HG03139 (cell line): ENCODE measurements at regions not wholly inside any gene's neighbourhood (a gene's known extent, or its start where the extent isn't known, plus 50 kb on each side); places are given as distances from the start of the nearest gene placed in this dataset.
"Not testable (repeated sequence)": the region's sequence is repeated elsewhere in the genome, so short reads cannot be mapped to it uniquely, and the experiment has no call there.

Experiments
- ATAC-seq: cut with Tn5 transposase; IDR thresholded peaks from one replicate; pipeline ENCODE4 v1.9.1; 2021; ENCODE audit not compliant: unreplicated experiment

DNA sequence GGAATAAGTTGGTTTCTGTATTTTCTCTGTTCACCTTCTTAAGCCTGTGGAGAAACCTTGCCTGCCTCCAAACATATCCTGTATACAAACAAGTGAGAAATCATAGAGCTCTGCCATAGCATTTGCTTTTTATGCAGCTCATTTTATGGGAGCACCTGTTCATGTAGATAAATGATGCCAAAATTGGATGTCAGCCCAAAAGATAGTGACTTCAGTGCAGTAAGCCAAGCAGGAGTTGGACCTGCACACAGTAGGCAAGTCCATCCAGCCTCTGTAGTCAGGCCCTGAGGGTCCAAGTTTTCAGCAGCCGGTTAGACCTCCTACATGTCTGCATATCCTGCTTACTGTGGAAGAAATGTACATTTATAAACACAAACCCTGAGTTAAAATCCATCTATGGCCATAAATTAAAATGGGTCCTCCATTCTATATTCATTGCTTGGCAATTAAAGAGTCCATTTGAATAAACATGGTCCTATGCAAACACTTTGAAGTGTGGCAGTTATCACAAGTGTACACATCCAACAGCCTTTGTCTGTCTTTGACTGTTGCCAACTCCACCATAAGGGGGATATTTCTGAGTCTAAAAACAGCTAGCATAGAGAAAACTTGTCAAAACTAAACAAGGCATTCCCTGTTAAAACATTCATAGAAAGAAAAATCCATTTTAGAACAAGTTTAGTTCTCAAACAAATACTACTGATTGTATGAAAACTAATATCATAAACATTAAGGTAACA lies 847.8 kb downstream of the RPS29 start:
- ATAC-seq = no peak

DNA sequence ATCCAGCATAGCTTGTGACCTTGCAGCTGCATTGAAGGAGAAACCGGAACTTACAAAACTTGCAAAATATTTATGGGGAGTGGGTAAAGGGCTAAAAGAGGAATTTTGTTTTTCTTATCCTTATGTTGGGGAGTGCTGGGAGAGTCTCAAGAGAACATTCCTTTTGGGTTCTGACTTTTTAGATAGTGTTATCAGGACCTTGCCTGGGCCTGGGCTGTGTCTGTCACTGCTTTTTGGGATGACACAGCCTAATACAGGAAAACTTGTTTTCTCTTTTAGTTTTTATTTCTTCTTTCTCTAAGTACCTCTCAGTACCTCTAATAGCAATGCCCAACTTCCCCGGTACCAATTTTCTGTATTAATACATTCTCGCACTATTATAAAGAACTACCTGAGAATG lies 850.6 kb downstream of the RPS29 start:
- ATAC-seq = no peak

DNA sequence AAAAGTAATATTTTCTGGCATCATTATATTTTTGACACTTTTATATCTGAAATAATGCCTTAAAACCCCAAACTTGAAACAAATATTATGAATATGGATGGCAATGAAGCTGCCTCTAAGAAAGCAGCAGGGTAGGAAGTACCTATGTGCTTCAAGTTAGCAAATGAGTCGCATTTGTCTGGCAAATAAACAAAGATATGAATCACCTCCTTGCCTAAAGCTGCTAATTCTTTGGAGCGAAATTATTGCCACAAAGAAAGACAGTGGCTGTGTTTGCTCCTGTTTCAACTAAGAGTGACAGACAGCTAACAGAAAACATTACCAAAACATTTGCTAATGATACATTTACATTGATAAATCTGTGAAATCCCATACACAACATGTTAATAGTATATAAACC lies 854.9 kb downstream of the RPS29 start:
- ATAC-seq = no peak

DNA sequence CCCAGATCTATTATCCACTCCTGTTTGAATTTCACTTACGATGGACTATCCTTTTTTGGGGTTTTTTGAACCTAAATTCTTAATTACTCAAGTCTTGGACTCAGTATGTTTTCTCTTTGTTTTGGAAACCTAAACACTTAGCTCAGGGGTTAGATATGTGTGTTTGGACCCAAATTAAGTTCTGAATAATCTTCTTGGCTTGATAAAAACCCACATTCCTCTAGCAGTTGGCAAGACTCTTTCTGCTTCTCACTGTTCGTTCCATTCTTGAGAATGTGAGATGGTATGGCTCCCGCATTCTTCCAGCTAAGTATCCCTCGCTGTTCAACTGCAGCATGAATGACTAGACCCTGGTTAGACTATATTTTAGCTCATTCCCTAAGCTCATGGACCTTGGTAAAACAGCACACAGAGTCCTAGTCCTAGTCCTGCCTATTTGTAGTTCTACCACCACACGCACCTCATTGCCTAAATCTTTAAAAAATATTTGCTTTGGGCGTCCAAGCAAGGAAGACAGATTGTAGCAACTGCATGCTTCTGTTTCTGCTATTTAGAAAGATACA lies 860.0 kb downstream of the RPS29 start:
- ATAC-seq = no peak

DNA sequence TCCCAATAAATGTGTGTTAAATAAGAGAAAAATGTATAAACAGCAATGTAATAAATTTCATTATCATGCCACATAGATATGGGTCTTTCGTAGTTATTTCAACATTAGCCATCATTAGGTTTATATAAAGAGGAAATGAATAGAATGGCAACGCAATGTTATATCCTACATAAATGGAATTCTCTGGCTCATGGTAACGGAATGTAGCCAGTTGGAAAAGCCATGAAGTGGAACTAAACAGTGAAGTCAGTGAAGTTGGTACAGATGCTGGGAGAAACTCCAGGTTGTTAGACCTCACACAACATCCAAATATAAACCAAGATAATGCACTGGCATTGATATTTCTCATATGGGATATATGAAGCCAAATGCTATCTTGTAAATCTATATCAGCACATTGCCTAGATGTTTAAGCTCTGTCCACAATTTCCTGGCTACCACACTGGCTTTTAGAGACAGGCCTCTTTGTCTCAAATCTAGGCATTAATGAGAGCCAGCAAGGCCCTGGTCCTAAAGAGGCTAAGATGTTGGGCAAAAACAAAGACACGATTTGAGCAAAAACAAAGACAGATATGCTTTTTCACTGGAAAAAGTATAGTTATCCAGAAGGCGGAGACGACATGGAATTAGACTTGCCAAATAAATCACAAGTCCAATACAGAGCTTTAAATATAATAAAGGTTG lies 861.0 kb downstream of the RPS29 start:
- ATAC-seq = no peak

DNA sequence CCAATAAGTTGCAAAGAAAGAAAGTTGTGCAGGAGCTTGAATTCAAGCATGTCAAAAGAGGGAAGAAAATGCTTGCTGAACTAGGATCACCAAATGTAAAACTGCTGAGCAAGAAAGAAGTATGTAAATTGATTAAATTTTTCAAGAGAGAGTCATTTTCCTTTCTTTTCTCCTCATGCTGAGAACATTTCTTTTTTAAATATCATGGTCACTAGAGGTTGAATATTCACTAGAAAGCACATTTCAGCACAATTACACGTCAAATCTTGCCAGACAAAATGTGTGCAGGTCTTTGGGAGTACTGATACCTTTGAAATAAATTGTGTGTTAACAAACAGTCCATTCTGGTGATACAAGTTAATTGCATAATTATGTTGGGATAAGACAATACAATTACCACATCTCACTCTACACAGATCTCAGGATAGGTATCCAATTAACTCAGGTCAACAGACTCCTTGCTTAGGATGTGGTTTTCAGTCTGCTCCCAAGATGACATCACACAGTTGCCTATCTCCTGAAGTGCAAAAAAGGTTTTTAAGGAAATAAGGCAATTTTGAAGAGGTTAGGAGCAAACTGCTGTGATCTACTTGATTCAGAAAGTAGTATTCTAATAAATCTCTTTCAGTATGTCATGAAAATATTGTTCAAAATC lies 862.2 kb downstream of the RPS29 start:
- ATAC-seq = no peak

DNA sequence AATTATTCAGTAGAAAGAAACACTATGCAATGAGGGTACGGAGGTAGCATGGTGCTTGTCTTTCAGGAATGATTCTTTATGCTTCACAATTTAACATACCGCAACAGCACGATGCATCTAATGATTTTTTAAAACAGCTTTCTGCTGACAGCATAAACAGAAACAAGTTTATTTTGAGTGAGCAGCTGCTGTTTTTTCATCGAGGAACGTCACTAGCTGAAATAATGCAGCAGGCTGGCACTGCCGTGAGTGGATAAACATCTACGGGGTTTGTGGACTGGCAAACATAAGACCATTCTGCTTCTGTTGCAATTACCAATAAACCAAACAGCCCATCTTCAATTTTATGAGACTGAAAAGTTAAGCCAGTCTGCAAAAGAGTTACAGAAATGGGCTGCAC lies 871.8 kb downstream of the RPS29 start:
- ATAC-seq = no peak

DNA sequence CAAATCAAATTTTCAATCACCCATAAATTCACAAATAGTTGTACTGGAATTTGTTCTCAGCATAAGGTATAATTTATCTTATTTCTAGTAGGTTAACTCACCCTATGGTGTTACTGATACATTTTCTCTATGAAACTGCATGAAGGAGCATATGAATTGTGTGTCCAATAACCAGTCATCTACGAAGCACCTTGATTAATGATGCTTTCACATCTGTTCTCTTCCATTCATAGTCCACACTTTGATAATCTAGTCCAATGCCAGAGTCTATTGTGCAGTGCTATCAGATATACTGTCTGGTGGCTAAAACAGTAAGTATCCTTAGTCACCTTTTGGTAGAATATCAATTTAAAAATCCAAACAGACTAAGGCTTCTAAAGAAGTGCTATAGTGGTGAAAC lies 876.0 kb downstream of the RPS29 start:
- ATAC-seq = no peak

DNA sequence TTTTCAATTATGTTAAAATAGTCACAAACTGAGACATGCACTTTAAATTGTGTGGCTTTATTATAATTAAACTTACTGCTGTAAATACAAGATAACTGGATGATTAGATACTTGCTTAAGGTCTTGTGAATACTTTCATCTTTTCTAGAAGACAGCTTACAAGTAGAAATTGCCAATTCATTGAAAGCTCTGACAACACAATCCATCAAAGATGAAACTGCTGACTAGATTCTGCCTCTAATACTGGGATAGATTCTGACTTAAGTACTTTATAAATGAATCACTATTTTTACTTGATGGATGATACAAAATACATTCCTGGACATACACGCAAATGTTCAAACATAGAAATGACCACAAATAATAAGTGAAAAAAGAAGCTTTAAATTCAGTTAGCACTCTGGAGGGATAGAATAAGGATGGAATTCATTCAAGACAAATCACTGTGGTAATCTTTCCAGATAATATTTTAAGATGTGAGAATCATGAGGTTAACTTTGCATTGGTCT lies 876.8 kb downstream of the RPS29 start:
- ATAC-seq = no peak

DNA sequence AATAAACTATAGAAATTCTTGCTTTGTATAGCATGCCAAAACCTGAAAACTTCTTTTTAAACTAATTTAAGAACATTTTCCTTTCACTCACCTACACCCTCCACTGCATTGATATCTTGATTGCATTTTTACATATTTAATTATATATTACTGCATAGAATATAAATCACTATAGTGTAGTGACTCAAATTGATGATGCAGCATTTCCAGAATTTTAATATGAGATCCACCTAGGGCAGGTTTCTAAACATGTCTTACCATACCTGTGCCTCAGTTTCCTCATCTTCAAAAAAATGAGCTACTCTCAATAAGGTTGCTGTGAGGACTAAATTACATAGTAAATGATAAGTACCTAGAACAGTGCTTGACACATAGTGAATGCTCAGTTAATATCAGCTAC lies 881.5 kb downstream of the RPS29 start:
- no peak for ATAC-seq

DNA sequence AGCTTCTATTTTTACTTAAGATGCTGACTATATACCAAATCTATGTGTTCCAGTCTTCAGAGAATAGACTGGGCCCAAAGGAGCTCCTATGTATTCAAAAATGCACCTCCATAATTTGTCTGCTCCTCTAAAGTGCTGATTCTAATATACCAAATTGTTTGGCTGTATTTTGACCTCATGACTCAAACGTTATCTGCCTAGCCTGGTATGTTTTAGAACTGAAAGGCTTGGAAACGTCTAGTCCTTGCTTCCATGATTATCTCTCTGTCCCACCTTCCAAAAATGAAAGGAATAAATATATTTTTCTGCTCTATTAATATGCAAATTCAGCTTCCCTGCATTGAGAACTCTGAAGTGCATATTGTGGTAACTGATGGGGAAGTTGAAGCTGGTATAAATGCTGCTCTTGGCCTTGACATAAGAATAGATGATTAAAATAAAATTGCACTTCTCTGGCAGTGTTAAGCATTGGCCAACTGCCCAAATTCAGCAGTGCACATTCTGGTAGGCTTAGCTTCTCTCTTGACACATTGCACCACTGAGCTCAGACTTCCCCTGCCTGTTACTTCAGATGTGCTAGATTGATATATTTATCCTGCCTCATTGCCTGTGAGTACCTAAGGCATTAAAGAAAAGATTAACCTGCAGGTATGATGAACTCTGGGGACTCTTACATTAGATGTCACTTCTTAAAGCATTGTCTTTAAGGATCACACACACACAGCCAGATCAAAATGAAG lies 882.3 kb downstream of the RPS29 start:
- ATAC-seq = no peak

DNA sequence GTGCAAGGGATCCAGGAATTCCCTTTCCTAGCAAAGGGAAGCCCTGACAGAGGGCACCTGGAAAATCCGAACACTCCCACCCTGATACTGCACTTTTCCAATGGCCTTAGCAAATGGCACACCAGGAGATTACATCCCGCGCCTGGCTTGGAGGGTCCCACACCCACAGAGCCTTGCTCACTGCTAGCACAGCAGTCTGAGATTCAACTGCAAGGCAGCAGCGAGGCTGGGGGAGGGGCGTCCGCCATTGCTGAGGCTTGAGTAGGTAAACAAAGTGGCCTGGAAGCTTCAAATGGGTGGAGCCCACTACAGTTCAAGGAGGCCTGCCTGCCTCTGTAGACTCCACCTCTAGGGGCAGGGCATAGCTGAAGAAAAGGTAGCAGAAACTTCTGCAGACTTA lies 888.8 kb downstream of the RPS29 start:
- ATAC-seq = not testable (repeated sequence)

DNA sequence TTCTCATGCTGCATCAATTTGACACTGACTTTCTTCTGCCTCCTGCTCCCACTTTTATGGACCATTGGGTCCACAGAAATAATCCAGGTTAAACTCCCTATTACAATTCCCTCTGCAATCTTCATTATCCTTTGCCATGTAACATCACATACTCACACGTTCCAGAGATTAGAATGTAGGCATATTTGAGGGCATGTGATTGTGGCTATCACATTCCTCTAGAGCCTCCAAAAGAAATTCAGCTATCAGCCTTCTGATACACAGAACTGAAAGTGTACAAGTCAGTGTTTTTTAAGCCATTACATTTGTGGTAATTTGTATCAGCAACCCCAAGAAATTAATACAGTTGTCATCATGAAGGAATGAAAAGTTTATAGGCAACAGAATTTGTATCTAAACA lies 892.4 kb downstream of the RPS29 start:
- ATAC-seq = no peak

DNA sequence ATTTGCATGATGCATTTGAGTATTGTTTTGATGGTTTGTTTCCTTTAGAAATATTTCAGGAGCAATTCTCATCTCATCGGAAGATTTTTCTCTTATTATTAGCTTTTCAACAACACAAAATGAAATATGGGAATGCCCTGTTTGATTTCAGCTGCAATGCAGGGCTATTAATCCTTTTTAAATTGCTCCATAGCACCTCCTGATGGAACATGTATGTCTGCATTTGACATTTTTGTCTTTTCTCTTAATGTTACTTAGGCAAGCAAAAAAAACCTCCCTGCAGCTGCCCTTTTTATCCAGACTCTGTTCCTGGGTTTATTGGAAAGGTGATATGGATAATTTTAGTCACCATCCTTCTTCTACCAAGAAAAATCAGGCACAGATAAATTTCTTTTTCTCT lies 895.8 kb downstream of the RPS29 start:
- no peak for ATAC-seq

DNA sequence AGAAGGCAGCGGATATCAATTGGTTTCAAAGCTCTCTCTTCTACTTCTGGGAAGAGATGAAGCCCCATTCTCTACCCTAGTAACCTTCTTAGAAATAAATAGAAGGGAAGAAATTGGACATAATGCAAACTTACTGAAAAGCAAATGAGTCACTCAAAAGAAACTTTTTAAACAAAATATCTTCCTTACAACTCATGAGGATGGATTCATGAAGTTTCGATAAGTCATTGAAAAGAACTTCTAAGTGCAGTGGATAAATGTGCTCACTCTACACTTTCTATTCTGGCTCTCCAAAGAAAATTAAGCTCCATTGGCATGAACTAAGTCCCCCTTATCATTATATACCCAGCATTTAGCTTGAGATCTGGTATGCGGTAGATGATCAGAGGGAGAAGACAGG lies 899.5 kb downstream of the RPS29 start:
- ATAC-seq = no peak

DNA sequence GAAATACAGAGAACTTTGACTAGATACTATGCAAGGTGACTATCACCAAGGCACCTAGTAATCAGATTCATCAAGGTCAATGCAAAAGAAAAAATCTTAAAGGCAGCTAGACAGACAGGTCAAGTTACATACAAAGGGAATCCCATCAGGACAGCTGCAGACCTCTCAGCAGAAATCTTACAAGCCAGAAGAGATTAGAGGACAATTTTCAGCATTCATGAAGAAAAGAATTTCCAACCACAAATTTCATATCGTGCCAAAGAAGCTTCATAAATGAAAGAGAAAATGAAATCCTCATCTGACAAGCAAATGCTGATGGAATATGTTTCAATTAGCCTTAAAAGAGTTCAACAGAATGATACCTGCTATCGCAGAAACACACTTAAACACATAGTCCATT lies 913.7 kb downstream of the RPS29 start:
- no peak for ATAC-seq

DNA sequence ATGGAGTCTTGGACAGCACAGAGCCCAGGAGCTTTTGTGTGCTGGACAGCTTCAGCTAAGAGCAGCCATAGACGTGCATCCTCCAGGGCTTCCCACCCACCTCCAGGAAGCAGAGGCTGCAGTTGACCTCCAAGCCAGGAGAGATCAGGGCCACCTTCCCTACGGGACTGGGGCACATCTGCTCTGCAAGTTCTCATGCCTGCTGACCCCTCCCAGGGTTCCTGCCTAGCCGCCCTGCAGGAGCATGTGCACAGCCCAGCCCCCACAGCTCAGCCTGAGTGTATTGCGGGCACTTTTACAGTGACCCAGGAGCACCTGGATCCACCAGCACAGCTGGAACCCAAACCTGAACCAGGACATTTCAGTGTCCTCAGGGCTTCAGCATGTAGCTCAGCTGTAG lies 915.2 kb downstream of the RPS29 start:
- no peak for ATAC-seq

DNA sequence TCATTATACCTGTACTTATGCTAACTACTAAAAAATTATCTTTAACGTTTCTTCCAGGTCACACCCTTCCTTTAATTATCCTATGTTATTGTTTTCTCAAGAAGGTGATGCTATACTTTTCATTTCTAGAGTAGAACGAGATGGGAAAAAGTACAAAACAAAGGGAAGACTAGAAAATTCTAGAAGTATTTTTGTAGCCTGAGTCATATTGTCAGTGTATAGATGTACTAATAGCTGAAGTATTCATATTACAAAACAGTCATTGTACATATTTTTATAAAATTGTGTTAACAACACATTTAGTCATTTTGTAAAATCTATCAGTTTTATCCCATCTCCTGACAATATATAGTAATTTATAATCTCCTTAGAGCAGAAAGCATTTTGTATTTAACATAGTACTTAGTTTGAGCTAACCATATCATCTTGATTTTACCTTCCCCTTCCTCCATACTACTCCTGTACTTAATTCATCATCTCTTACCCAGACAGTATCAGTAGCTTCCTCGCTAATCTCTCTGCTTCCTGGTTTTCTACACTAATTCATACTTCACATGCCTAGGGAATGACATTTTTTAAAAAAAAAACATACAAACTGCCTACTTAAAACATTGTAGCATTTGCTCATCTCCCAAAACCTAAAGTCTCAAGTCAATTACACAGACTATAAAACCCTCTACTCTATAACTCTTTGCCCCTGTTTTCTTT lies 920.9 kb downstream of the RPS29 start:
- ATAC-seq = no peak

DNA sequence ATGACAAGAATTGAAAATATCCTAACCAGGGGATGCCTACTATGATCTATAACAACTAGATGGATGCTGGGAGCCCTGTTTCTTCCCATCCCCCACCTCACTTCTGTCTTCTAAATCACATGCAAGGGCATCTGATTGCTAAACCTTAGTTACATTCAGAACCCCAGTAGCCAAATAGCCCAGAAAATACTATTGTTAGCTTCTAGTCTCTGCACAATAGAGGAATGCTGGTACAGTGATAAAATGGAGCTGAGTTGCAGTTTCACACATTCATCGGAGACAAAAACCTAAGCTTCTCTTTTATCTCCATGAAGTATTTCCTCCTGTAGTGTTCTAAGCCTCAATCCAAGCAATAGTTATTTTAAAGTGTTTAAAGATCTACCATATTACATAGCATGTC lies 942.9 kb downstream of the RPS29 start:
- ATAC-seq = no peak

DNA sequence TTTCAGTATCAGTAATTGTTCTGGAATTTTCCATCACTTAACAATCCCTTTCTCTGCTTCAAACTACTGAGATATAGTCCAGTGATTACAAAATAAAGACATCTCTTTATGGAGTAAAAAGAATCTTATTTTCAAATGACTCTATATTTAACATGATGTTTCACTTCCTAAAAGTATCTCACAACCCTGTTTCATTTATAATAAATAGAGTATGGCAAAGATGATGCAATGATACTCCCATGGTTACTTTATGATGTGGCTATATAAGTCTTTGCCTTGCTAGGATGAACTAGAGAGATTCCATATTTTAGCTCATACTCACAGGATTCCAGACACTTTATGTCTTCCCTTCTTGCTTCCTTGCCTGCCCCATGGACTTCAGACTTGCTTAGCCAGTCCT lies 953.5 kb upstream of the MDGA2 start:
- ATAC-seq = no peak

DNA sequence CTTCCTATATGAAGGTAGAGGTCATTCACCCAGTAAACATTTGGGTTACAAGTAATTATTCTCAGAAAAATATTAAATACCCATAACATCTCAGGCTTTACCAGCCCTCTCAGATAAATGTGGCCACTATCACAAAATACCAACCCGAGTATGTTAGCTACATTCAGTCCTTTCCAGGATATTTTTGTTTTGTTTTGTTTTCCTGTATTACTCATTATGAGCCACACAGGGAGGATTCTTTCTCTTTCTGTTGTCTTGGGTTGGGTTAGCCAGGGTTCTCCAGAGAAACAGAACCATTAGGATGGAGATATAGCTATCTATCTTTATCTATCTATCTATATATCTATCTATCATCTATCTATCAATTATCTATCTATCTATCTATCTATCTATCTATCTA lies 947.6 kb upstream of the MDGA2 start:
- ATAC-seq = no peak
